Activated CD8-positive, alpha-beta memory T cell treated with anti-CD3 and anti-CD28 coated beads, Interleukin-2, amount 50 U/mL, for 24 hours (primary cell): ENCODE measurements at regions not wholly inside any gene's neighbourhood (a gene's known extent, or its start where the extent isn't known, plus 50 kb on each side); places are given as distances from the start of the nearest gene placed in this dataset.

Experiments
- DNase-seq: peaks from one replicate; pipeline ENCODE4 v3.0.0-alpha.2; 2020; ENCODE audit errors: extremely low read depth

GRCh38 chr14:22159957-22160356, 429.1 kb downstream of the DAD1 start:
- no peak for DNase-seq

- no peak for DNase-seq
Observed at GRCh38 chr14:22159099-22159498, 429.9 kb downstream of the DAD1 start.

GRCh38 chr14:22158560-22158959, 430.5 kb downstream of the DAD1 start:
- no peak for DNase-seq

- DNase-seq, result no peak
Observed at GRCh38 chr14:22155571-22155970, 433.5 kb downstream of the DAD1 start.

GRCh38 chr14:22152903-22153302, 436.1 kb downstream of the DAD1 start:
- no peak for DNase-seq

- no peak for DNase-seq
Observed at GRCh38 chr14:22152161-22152870, 436.7 kb downstream of the DAD1 start.

- DNase-seq, result no peak
Observed at GRCh38 chr14:22151121-22151520, 437.9 kb downstream of the DAD1 start.

GRCh38 chr14:22149058-22149457, 440.0 kb downstream of the DAD1 start:
- DNase-seq, result no peak

GRCh38 chr14:22147716-22148115, 441.3 kb downstream of the DAD1 start:
- DNase-seq, result no peak

- no peak for DNase-seq
Observed at GRCh38 chr14:22143363-22143762, 445.7 kb downstream of the DAD1 start.

GRCh38 chr14:22140633-22141032, 448.4 kb downstream of the DAD1 start:
- DNase-seq, result no peak

- no peak for DNase-seq
Observed at GRCh38 chr14:22131749-22132476, 457.1 kb downstream of the DAD1 start.

GRCh38 chr14:22124073-22124613, 450.5 kb upstream of the OR4E1 start:
- no peak for DNase-seq

- DNase-seq, result no peak
Observed at GRCh38 chr14:22122829-22123560, 449.4 kb upstream of the OR4E1 start.

GRCh38 chr14:22122227-22122818, 448.7 kb upstream of the OR4E1 start:
- DNase-seq, result no peak

GRCh38 chr14:22118899-22119477, 445.4 kb upstream of the OR4E1 start:
- DNase-seq, result no peak

- no peak for DNase-seq
Observed at GRCh38 chr14:22113401-22113800, 439.8 kb upstream of the OR4E1 start.

- DNase-seq, result no peak
Observed at GRCh38 chr14:22112004-22112403, 438.4 kb upstream of the OR4E1 start.

- DNase-seq, result no peak
Observed at GRCh38 chr14:22107753-22108152, 434.1 kb upstream of the OR4E1 start.

GRCh38 chr14:22106700-22107697, 433.4 kb upstream of the OR4E1 start:
- DNase-seq, result no peak
